Mammary epithelial cell (primary cell): ENCODE measurements at regions not wholly inside any gene's neighbourhood (a gene's known extent, or its start where the extent isn't known, plus 50 kb on each side); places are given as distances from the start of the nearest gene placed in this dataset.

Source experiments
- EZH2 ChIP-seq: IDR thresholded peaks from 2 replicates; pipeline ENCODE4 v1.6.1; 2012; ENCODE audit warnings: low read length, inconsistent platforms, borderline replicate concordance
- TF ChIP-seq, protein P1 (sequence below), 2 donors: IDR thresholded peaks in 1 of 2; conservative IDR thresholded peaks in 1 of 2; 2 replicates each; pipeline ENCODE4 v1.5.1; 2011 to 2012; ENCODE audit warnings: inconsistent platforms in 2 of 2, low read length in 2 of 2, mild to moderate bottlenecking in 2 of 2, control low read depth in 1 of 2, low read depth in 1 of 2; ENCODE audit not compliant: insufficient read depth in 1 of 2; ENCODE audit errors: extremely low read depth in 1 of 2

DNA sequence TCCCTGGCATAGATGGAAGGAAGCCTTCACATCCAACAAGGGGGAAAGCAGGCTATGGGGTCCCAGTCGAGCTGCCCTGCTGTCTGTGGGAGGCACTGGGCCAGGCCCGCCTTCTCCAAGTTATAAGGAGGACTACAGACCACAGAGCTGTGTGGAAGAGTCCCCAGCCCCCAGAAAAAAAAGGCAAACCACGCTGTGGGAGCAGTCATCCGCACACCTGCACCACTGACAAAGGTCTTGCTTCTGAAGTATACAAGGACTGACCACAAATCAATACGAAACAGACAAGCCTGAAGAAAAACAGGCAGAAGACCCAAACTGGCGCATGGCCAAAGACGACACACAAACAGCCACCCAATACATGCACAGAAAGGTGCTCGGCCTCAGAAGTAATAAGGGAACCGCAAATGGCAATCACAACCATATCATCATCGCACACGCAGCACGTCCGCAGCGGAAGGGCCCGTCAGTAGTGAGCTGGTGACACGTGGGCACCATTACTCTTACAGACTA lies 384.1 kb downstream of the CTTN start:
- TF ChIP-seq EZH2: no peak
- TF ChIP-seq, protein P1, sequence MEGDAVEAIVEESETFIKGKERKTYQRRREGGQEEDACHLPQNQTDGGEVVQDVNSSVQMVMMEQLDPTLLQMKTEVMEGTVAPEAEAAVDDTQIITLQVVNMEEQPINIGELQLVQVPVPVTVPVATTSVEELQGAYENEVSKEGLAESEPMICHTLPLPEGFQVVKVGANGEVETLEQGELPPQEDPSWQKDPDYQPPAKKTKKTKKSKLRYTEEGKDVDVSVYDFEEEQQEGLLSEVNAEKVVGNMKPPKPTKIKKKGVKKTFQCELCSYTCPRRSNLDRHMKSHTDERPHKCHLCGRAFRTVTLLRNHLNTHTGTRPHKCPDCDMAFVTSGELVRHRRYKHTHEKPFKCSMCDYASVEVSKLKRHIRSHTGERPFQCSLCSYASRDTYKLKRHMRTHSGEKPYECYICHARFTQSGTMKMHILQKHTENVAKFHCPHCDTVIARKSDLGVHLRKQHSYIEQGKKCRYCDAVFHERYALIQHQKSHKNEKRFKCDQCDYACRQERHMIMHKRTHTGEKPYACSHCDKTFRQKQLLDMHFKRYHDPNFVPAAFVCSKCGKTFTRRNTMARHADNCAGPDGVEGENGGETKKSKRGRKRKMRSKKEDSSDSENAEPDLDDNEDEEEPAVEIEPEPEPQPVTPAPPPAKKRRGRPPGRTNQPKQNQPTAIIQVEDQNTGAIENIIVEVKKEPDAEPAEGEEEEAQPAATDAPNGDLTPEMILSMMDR (conservative IDR thresholded peaks at IDR 0.05 in 1 of 2, IDR thresholded peaks at IDR 0.05 in 1 of 2; ENCODE audit: extremely low read depth in 1 of 2, insufficient read depth in 1 of 2, low read depth in 1 of 2, low read length in 2 of 2): no peak
